Left colon (tissue), 2 donors: ENCODE measurements at regions not wholly inside any gene's neighbourhood (a gene's known extent, or its start where the extent isn't known, plus 50 kb on each side); places are given as distances from the start of the nearest gene placed in this dataset.

Experiments used
- ATAC-seq: fragments of 200-7000 bp; cut with Tn5 transposase; one replicate; pipeline ENCODE4 v1.9.1; 2020; ENCODE audit warnings: mild to moderate bottlenecking, moderate library complexity
- DNase-seq, 2 donors: peaks; one replicate each; pipeline ENCODE4 v3.0.0-alpha.2; 2020
- intact Hi-C, 2 donors: fragments of 100-400 bp; cut with DNase I in 1 of 2; cut with micrococcal nuclease in 1 of 2; formaldehyde crosslinking; loops; one replicate each; pipeline versions ENCODE4 v1.11.2 to v1.14.0; 2022; cut with DNase I, micrococcal nuclease
- donor health status: DM: no; HTN: no; CAD: no.
- donor health status: DM: yes; HTN: yes; CAD: no.

DNA sequence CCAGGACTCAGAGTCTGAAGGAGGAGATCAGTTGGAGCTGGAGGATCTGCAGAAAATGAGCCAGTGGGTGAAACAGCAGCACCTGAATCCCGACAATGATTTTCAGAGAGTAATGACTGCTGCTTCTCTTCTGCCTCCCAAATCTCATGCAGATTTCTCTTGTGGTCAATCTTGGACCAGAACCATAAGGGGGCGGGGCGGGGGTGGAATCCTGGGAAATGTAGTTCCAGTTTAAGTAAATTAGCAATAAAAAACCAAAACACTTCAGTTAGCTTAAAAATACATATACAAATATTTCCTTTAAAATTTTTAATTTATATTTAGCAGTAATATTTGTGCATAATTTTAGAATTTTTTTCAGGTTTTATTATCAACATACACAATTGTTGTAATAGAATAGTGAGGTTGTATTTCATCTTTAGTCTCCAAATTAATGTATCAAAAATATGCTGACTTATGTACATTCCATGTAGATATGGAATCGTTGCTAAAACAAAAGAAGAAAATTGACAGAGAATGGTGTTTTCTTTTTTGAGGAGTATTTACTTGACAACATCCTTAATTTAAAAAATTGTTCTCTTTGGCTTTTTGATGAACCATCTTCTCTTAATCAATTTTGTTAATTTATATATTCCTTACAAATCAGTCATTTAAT lies 223.5 kb upstream of the SYT10 start:
- DNase-seq (no peak), ATAC-seq (no peak)
- intact Hi-C loops = no loop called here

- no peak for ATAC-seq
- intact Hi-C loops = no loop called here
- no peak for DNase-seq
Observed at GRCh38 chr12:33669349-33669748, 229.7 kb upstream of the SYT10 start.

GRCh38 chr12:33670284-33670683 lies 230.7 kb upstream of the SYT10 start:
- DNase-seq = no peak
- ATAC-seq = no peak
- intact Hi-C loops = no loop called here

- ATAC-seq (no peak), DNase-seq (no peak)
- intact Hi-C loops = no loop called here
Observed at GRCh38 chr12:33671676-33672075, 232.1 kb upstream of the SYT10 start.

GRCh38 chr12:33672836-33673577 lies 233.4 kb upstream of the SYT10 start:
- DNase-seq = no peak
- ATAC-seq = no peak
- intact Hi-C loops = no loop called here

DNA sequence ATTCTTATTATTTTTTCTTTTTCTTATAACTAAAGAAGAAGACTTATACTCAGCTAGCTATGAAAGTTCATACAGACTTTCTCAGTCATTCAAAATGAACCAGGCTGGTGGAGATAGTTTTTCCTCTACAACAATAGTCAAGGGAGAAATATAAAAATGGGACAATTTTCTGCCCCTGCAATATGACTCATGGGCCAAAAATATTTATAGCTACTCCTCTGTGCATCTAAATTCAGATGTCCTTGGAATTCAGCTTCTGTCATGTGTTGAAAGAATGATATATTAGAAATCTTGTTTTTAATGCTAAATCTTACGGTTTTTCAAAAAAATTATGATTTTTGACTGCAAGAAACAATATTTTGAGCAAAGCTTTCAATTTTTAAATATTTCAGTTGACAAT lies 237.2 kb upstream of the SYT10 start:
- ATAC-seq = no peak
- intact Hi-C loops = no loop called here
- DNase-seq = no peak

DNA sequence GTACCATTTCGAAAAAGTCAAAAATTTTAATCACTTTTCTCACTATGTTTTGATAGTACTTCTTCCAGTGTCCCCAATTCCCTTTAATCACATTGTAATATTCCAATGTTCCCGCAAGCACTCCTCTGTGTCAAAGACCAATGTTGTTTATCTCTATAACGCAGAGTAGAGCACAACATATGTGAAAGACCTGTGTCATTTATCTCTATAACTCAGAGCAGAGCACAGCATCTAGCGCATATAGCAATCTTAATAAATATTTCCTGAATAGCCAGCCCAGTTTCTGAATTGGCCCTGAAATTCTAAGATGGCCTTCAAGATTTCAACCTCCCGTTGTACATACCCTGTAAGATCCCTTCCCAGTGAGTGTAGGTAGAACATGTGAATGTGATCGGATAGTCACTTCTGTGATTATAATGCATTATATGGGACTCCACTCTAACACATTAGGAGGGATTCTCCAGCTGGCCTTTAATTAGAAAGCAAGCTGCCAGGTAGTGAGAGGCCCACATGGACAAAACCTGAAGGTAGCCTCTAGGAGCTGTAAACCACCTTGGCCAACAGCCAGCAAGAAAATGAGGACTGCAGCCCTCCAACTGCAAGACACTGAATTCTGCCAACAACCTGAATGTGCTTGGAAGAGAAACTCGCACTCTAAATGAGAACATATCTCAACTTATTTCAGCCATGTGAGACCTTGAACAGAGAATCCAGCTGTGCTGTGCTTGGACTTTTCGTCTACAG lies 238.8 kb upstream of the SYT10 start:
- intact Hi-C loops = no loop called here
- ATAC-seq (no peak), DNase-seq (no peak)

GRCh38 chr12:33690562-33690961 lies 250.9 kb upstream of the SYT10 start:
- intact Hi-C loops = no loop called here
- ATAC-seq = no peak
- DNase-seq = no peak

DNA sequence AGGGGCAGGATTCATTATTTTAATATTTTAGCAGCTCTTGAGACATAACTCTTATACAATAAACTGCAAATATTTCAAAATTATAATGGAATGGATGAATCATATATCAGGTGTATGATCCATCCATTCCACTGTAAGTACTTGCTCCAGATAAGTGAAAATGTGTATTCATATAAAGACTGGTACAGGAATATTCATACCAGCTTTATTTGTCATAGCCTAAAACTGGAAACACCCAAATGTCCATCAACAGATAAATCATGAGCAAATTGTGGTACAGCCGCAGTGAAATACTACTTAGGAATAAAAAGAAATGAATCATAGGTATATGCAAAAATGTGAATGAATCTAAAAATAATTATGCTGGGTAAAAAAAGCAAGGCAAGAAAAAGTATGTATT lies 263.6 kb upstream of the SYT10 start:
- no peak for ATAC-seq
- DNase-seq = no peak
- intact Hi-C loops = no loop called here

DNA sequence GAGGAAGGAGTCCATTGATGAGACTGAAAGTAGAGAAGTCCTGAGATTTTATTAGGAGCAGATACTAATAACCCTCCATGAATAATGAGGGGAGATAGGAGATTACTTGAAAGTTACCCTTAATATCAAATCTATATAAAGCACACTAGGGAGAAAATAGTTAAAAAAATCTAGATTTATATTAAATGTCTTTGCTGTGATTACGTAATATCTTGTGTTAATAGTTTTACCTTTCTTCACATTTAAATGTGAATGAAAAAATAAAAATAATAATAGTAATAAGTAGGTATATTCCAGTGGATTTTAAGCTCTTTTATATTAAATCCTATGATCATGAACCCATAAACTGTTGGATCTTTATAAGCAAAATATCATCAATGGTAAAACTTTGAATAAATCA lies 267.3 kb upstream of the SYT10 start:
- intact Hi-C loops = no loop called here
- no peak for ATAC-seq

DNA sequence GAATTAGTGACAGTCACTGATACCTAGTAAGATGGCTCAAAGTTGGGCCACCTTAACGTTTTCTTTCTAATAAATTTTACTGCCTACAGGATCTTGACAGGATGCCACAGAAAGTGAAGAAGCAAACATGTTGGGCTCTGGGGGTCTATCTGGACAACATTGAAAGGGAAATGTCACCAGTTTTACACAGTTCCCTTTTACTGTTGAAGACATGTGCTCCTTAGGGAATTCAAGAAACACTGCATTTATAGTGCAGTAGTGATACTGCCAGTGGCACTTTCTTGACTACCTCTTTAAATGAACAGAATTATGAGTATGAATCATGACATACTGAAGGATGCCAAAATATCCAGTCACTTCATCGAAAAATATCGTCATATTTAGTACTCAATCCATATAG lies 269.3 kb upstream of the SYT10 start:
- intact Hi-C loops = no loop called here
- DNase-seq (no peak), ATAC-seq (no peak)

More for the DNA sequence above, 267.3 kb upstream of the SYT10 start:
- DNase-seq = no peak

DNA sequence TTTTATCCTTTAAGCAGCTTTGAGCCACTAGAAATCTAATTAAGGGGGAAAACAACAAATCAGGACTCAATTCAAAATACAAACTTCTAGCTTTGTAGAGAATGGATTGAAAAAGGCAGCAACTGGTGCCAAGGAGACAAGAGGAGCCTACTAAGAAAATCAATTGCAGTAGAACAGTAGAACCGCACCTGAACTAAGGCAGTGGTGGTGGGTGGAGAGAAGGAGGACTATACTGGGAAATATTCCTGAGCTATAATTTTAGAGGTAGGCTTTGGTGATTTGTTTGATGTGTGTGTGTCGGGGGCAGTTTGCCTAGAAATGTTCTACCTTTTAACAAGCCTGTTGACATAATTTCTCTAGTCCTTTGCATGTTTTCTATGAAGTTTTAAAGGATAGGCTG lies 270.9 kb upstream of the SYT10 start:
- no peak for DNase-seq
- intact Hi-C loops = no loop called here
- no peak for ATAC-seq

DNA sequence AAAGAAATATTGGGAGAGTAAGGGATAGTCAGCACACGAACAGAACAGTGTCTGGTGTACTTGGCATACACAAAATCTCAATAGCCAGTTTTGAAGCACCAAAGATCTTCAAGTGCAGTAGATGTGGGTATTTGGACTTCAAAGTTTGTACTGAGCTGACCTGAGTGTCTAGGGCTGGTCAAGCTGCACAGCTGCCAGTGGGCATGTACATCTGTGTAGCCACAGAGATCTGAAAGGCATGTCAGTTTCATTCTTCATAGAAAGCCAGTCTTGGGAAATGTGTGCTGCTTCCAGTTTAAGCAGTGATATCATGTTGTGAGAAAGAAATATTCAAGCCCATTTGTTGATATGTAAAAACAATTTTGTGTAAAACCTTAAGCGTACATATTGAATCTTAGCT lies 279.0 kb upstream of the SYT10 start:
- intact Hi-C loops = no loop called here
- DNase-seq (no peak), ATAC-seq (no peak)

GRCh38 chr12:33721561-33721960 lies 281.9 kb upstream of the SYT10 start:
- ATAC-seq (no peak), DNase-seq (no peak)
- intact Hi-C loops = no loop called here

GRCh38 chr12:33724867-33725266 lies 285.2 kb upstream of the SYT10 start:
- DNase-seq = no peak
- no peak for ATAC-seq
- intact Hi-C loops = no loop called here

GRCh38 chr12:33734871-33735270 lies 287.4 kb upstream of the ALG10 start:
- DNase-seq (no peak), ATAC-seq (no peak)
- intact Hi-C loops = no loop called here

DNA sequence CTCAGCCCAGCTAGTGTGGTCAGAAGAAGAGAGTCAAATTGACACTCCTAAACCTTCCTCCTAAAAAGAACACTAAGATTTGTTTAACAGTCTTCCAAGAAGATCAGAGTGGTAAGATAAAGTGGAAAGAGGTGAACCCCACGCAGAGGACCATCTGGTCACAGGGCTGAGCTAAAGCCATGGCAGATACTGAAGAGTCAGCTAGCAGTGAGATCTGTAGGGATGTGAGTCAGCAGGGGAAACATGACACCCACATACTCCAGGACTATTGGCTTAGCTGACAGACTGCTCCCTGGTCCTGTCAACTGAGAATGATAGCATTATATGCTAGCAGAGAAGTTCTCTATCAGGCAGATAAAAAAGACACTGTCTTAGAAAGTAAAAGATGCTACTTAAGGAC lies 269.4 kb upstream of the ALG10 start:
- ATAC-seq = no peak
- DNase-seq = no peak
- intact Hi-C loops = no loop called here

- ATAC-seq = no peak
Observed at GRCh38 chr12:33757701-33758100, 264.6 kb upstream of the ALG10 start.

DNA sequence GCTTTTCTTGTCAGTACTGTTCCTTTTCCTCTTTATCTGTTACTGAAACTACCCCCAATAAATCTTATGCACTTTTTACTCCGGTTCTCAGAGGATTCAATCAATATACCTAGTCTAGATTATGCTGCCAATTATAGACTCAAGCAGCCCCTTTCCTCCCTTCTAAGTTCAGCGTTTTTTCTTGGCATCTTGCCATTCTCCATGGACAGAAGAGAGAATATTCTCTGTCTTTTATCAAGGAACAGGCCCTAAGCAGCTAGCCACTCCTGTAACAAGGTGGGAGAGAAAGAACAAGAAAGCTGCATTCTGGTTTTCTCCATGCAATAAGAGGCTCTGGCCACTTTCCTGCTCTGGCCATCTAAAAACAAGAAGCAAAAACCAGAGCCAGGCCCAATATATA lies 263.0 kb upstream of the ALG10 start:
- intact Hi-C loops = no loop called here
- ATAC-seq (no peak), DNase-seq (no peak)

More at GRCh38 chr12:33757701-33758100, 264.6 kb upstream of the ALG10 start:
- no peak for DNase-seq
- intact Hi-C loops = no loop called here

DNA sequence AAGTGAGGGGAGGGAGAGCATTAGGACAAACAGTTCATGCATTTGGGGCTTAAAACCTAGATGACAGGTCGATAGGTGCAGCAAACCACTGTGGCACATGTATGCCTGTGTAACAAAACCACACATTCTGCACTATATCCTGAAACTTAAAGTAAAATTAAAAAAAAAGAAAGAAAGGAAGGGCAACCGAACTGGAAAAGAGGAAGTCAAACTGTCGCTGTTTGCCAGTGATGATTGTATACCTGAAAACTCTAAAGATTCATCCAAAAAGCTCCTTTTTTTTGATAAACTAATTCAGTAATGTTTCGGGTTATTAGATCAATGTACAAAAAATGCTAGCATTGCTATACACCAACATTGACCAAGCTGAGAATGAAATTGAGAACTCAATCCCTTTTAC lies 259.0 kb upstream of the ALG10 start:
- ATAC-seq (no peak), DNase-seq (no peak)
- intact Hi-C loops = no loop called here
